GM21390 (cell line): ENCODE measurements at regions not wholly inside any gene's neighbourhood (a gene's known extent, or its start where the extent isn't known, plus 50 kb on each side); places are given as distances from the start of the nearest gene placed in this dataset.

ENCODE experiments used
- ATAC-seq: cut with Tn5 transposase; IDR thresholded peaks from one replicate; pipeline ENCODE4 v1.9.1; 2021; ENCODE audit not compliant: unreplicated experiment

- no peak for ATAC-seq
Measured at GRCh38 chr2:120563616-120564015, 172.1 kb upstream of the GLI2 start.

GRCh38 chr2:120564213-120565094 is 171.2 kb upstream of the GLI2 start:
- no peak for ATAC-seq

- no peak for ATAC-seq
Measured at GRCh38 chr2:120565095-120565460, 170.6 kb upstream of the GLI2 start.

DNA sequence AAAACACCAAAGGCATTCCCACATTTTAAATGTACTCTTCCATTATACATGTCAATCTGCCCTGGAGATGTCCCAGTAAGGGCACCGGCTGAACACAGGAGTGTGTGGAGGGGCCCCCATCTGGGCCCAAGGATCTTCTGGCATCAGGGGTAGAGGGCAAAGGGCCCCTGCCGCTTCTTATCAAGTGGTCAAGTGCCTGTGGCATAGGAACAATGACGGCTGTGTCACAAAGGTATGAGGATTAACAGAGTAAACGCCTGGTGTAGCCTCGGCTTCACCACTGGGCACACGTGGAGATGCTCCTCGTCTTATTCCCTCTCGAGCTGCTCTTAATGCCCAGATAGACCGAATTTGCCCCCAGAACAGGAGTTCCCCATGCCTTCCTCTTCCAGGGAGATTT is 169.7 kb upstream of the GLI2 start:
- no peak for ATAC-seq

DNA sequence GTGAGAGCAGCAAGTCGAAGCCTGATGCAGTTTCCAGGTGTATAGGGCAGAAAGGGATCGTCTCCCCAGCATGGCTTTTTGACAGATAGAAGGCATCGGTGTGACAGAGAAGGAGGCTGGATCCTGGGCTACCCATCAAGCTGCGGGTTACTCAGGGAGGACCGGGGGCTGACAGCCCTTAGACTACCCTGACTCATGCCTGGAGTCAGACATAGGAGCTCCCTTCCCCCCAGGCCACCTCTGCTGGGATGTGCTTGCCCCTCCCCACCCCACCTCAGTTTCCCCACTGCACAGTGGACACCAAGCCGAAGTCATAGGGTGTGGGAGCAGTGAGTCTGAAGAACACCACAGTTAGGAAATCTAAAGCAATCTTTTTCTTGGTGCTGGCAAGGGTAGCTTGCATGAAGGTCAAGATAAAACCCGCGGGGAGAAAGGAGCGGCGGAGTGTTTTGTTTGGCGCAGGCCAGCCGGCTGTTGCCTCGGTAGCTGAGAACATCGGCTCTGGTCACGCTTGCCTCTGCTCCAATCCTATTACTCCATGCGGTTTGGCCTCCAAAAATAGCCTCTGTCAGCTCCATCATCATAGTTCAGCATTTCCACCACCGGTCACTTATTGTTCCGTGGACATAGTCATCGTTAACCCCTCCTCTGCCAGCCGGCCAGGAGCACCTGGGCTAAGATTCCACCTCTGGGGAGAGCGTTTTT is 169.2 kb upstream of the GLI2 start:
- no peak for ATAC-seq

DNA sequence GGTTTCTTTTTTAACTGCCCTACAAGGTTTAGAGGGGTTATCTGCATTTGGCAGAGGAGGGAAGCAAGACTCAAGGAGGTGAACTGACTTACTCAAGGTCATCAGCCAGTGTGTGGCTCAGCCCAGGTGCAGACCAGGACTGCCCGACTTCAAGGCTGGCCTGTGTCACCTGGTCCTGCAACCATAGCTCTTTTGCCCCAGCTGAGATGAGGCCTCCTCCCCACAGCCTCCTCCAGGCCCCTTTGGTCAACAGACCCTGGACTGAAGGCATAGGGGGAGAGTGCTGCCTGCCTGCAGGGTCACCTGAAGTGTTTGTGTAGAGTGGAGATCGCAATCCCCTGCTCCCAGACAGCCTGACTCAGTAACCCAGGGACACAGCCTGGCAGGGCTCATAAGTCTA is 168.5 kb upstream of the GLI2 start:
- ATAC-seq = no peak

GRCh38 chr2:120568089-120568974 is 167.3 kb upstream of the GLI2 start:
- ATAC-seq = no peak

DNA sequence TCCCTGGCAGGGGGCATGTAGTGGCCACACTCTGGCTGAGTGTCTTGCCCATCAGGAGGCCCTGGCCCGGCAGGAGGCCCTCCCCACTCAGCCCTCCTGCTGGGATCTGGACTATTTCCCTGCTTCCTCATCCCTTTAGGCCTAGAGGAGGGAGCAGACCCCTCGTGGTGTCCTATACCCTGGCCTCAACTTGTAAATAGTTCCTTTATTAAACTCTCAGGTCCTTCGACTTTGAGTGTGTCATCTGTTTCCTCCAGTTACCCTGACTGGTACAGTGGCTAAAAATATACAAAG is 166.7 kb upstream of the GLI2 start:
- ATAC-seq = no peak

DNA sequence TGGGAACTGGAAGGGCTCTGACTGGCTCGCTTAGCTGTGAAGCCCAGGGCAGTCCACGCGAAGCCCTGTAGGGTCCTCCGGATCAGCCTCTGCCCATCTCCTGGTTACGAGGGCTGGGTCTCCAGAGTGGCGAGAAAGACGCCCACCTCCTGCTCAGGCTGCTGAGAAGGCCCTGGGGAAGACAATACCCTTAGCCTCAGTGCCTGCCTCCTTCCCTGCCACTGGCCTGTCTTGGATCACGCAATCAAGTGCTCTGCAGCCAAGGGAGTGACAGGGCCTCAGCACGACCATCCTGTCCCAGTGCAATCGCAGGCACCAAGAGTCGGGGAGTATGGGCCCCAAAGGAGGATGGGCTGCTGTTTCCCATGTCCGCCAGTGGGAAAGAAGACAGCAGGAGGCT is 165.7 kb upstream of the GLI2 start:
- ATAC-seq = no peak

GRCh38 chr2:120570546-120570945 is 165.1 kb upstream of the GLI2 start:
- no peak for ATAC-seq

DNA sequence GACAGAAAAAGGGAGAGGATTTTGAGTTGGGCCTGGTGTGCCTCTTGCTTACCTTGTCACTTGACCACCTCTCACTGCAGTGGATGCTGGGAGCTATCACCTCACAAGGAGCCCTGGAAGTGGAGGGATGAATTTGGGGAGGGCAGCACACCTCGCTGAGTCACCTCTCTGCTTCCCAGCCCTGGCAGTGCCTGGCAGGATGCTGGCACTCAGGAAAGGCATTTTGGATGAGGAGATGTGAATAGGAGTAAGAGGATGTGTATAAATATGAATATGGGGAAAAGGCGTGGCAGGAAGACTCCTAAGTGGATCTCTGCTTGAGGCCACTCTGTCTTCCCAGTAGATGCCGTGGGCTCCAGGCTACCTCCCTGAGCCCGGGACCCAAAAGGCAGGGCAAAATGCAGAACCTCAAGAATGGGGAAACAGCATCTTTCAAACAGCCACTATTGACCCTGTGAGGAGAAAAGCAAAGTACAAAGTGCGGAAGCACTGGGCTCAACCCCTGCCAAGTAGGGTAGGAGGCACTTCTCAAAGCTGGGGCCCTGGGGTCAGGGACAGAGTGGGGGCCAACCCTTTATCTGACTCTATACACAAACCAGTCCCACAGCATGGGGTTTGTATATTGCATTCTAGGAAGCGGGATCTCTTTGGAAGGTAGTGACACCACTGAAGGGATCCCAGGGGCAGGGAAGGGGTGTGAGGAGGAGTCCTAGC is 164.5 kb upstream of the GLI2 start:
- no peak for ATAC-seq

DNA sequence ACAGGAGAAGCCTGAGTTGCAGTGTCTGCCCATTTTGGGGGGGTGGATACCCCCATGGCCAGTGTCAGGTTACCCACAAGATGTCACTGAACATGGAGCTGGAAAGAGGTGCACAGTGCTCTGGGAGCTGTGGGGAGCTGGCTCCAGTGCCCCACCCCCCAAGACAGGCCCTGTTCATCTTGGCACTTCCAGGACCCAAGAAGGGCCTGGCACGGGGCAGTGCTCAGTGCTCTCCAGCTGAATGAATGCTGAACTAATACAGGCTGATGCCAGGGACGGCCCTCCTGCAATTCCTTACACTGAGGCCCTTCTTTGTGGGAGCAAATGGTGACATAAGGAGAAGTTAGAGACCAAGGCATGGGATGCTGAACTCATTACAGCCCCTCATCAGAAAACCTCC is 163.4 kb upstream of the GLI2 start:
- ATAC-seq = no peak

DNA sequence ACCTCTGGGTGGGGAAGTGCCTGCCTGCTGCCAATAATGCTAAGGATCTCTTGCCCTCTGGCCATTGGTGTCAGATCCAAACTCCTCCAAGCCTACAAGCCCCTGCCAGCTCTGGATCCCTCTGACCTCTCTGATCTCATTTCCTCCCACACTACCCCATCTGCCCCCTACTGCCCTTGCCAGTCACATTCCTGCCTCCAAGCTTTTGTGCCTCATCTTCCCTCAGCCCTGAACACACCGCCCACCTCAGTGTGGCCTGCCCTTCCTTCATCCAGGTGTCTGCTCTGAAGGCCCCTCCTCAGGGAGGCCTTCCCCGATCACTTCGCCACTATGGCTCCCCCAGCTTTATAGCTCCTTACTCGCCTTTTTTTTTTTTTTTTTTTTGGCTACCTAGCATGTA is 161.0 kb upstream of the GLI2 start:
- ATAC-seq = no peak

DNA sequence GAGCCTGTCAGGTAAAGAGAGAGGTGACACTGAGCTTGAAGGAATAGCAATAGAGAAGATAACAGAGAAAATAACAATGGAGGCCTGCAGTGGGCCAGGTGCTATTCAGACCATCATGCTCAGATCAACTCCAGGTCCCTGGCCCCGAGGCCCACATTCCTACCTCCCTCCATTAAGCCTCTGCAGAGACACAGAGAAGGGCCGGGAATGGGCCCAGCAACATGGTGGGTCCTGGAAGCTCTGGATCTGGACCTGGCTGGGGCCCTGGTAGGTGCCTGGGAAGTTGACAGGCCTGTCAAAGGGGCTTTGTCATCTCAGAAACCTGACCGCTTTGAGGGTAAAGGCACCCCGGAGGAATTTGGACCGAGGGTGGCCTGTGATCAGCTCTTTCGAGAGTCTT is 159.7 kb upstream of the GLI2 start:
- no peak for ATAC-seq

- ATAC-seq = no peak
Measured at GRCh38 chr2:120576509-120577474, 158.9 kb upstream of the GLI2 start.

GRCh38 chr2:120577721-120578295 is 157.9 kb upstream of the GLI2 start:
- no peak for ATAC-seq

DNA sequence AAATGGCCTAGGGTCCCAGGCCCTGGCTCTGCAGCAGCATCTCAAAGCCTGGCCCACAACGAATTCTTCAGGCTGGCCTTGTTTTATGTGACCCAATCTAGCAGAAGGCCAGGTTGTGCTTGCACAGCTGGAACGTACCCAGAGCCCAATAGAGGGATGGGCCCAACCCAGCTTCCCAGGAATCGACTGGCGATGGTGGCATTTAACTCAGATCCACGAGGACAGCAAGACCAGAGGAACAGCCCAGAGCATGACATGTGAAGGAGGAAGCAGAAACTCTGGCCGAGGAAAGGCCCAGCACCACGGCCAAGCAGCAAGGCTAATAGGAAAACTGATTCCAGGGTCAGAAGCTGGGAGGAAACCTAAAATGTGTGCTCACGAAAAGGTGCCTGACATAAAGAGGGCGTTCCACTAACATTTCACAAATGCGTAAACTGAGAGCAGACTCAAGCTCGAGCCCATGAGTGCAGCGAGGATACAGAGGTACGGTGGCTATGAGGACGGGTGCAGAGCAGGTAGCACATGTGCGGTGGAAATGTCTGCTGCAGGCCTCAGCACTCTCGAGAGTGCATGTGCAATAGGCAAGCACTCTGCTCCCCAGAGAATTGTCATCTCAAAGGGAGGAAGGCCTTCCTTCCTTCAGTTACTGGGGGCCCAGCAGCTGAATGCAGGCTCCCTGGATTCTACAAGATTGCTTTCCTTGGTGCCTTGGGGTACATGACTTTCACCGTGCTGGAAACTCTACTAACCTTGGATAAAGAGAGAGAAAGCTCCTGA is 156.9 kb upstream of the GLI2 start:
- no peak for ATAC-seq

DNA sequence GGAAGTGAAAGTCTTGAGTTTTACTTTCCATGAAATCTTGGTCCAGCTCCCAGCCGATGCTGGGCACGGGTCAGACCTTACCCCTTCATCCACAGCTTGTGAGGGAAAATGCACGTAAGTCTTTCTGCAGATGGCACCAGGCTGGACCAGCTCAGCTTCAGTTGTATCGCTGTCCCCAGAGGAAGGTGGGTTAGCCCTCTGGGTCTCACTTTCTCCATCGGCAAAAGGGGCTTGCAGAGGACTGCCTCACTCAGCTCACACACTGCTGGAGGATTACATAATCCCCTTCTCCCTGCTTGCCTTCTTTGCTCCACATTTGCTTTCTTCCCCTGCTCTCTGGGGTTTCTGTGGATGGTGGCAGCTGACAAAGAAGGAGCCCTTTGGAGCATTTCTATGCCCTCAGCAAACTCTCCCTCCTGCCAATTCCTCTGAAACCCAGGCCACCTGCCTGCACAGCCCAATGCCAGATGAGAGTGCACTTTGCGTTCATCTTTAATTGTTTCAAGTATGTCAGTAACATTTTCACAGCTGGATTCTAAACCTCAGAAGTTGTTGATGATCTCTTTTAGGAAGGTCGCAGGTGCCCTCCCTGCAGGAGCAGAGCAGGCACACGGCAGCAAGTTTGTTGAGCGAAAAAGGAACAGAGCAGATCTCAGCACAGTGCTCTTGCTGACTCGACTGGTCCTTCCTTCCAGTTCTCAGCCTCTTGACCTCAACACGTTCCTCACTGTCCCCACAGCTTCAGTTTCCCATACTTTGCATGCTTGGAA is 155.6 kb upstream of the GLI2 start:
- no peak for ATAC-seq
